Small intestine (tissue), 7 donors: ENCODE measurements at regions not wholly inside any gene's neighbourhood (a gene's known extent, or its start where the extent isn't known, plus 50 kb on each side); places are given as distances from the start of the nearest gene placed in this dataset.
"Not testable (repeated sequence)": the region's sequence is repeated elsewhere in the genome, so short reads cannot be mapped to it uniquely, and the experiment has no call there.

Experiments used
- DNase-seq, 2 donors: peaks; one replicate each; pipeline versions ENCODE4 v3.0.0 to v3.0.0-alpha.2; 2013
- FAIRE-seq: peaks from 2 replicates; lab custom pipeline; 2012; peaks lifted over from hg19 to GRCh38; lab: Jason Lieb, UNC
- H3K27ac ChIP-seq, 3 donors: one replicate each; pipeline ENCODE4 v1.5.1; 2013; ENCODE audit warnings: low read length in 2 of 3, mild to moderate bottlenecking in 2 of 3, control low read depth in 1 of 3, inconsistent platforms in 1 of 3, low read depth in 1 of 3, moderate library complexity in 1 of 3
- H3K27me3 ChIP-seq, 3 donors: one replicate each; pipeline ENCODE4 v1.6.1; 2013; ENCODE audit warnings: low read length in 3 of 3, inconsistent platforms in 1 of 3; ENCODE audit not compliant: control insufficient read depth in 3 of 3, insufficient read depth in 3 of 3
- H3K36me3 ChIP-seq, 3 donors: one replicate each; pipeline ENCODE4 v1.6.1; 2013; ENCODE audit warnings: low read length in 3 of 3, inconsistent platforms in 1 of 3, low read depth in 1 of 3, mild to moderate bottlenecking in 1 of 3, moderate library complexity in 1 of 3; ENCODE audit not compliant: control insufficient read depth in 3 of 3, insufficient read depth in 2 of 3
- H3K4me1 ChIP-seq, 3 donors: one replicate each; pipeline ENCODE4 v1.6.1; 2013; ENCODE audit warnings: low read length in 2 of 3, inconsistent platforms in 1 of 3, low read depth in 1 of 3, mild to moderate bottlenecking in 1 of 3, moderate library complexity in 1 of 3; ENCODE audit not compliant: control insufficient read depth in 3 of 3, insufficient read depth in 2 of 3
- H3K4me3 ChIP-seq, 3 donors: one replicate each; pipeline ENCODE4 v1.5.1; 2013; ENCODE audit warnings: low read length in 3 of 3, control low read depth in 1 of 3, inconsistent platforms in 1 of 3, low read depth in 1 of 3, mild to moderate bottlenecking in 1 of 3, moderate library complexity in 1 of 3
- H3K9me3 ChIP-seq, 2 donors: one replicate each; pipeline ENCODE4 v1.6.1; 2013; ENCODE audit warnings: low read depth in 1 of 2, low read length in 1 of 2; ENCODE audit not compliant: control insufficient read depth in 2 of 2, insufficient read depth in 1 of 2
- WGBS, 3 donors: extraction: QIAGEN DNeasy Blood & Tissue Kit; methylation state at CpG; one replicate each; pipeline ENCODE4 v1.1.7; 2013; 5-methylcytosine and 5-hydroxymethylcytosine counted together
- donor health status: healthy with polysubstance abuse.
- donor health status: control.
- donor health status: control.
- donor health status: Bipolar disorder and iron deficiency.
- donor health status: healthy.

- no peak overlapping the region for H3K27ac ChIP-seq
- WGBS, 3 donors: 92 to 100% (median 97%) methylated on average over 1 of the region's 1 CpG
- DNase-seq (no peak), FAIRE-seq (no peak)
- no peaks in the 10 kb centered on the region for H3K36me3 ChIP-seq
- H3K9me3 ChIP-seq: no peaks in the 10 kb centered on the region
- no peak overlapping the region for H3K4me3 ChIP-seq
- peaks cover 0 to 6% (median 0%) of the 10 kb centered on the region in 3 donors for H3K4me1 ChIP-seq
- H3K27me3 ChIP-seq: no peaks in the 10 kb centered on the region
Measured at GRCh38 chr12:75754141-75754540, 242.7 kb upstream of the KRR1 start.

DNA sequence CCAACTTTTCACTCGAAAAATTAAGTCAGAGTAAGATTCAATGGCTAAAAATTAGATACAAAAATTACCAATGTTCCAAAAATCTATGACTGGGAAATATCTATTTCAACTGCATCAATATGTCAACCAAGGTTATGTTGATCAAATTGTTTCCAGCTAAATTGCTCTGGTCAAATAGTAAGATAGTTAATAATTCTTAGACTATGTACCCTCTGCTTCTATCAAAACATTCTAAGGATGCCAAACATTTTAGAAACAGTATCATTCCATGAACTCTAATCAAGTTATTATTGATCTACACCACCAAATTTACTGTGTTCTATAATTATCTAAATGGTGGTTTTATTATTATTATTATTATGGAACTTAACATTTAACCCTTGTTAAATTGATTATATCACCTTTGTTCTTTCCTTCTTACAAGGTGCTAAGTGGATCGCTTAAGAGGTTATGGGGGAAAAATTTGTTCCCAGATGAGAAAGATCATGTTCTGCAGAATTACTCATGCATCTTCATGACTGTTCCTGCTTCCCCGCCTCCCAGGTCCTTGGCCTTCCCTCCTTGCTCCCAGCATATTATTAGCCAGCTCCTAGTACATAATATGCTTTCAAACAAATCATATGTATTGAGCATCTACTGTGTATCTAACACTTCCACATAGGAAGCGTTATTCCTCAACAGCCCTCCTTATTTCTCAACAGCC is 240.5 kb upstream of the KRR1 start:
- no peaks in the 10 kb centered on the region for H3K27me3 ChIP-seq
- no peak overlapping the region for H3K4me3 ChIP-seq
- peaks cover 0 to 6% (median 0%) of the 10 kb centered on the region in 3 donors for H3K4me1 ChIP-seq
- H3K27ac ChIP-seq: no peak overlapping the region
- no peaks in the 10 kb centered on the region for H3K36me3 ChIP-seq
- H3K9me3 ChIP-seq: no peaks in the 10 kb centered on the region
- FAIRE-seq (no peak), DNase-seq (peak in 1 of 2 donors; percentile 43)
- WGBS, 3 donors: 31 to 63% (median 46%) methylated on average over 4 of the region's 4 CpGs

- Histone ChIP-seq H3K36me3 (no peaks in the 10 kb centered on the region), H3K27ac (peak overlapping the region in 1 of 3 donors; percentile 21), H3K27me3 (no peaks in the 10 kb centered on the region), H3K4me1 (peaks cover 0 to 6% (median 0%) of the 10 kb centered on the region in 3 donors), H3K4me3 (no peak overlapping the region), H3K9me3 (no peaks in the 10 kb centered on the region)
- FAIRE-seq: no peak
- no peak for DNase-seq
- WGBS, 3 donors: 61 to 82% (median 78%) methylated on average over 4 of the region's 4 CpGs
Measured at GRCh38 chr12:75750716-75751306, 239.4 kb upstream of the KRR1 start.

GRCh38 chr12:75748990-75749389 is 237.6 kb upstream of the KRR1 start:
- H3K27ac ChIP-seq, DNase-seq, H3K4me1 ChIP-seq, H3K4me3 ChIP-seq, H3K27me3 ChIP-seq, H3K9me3 ChIP-seq, FAIRE-seq, H3K36me3 ChIP-seq: not testable (repeated sequence)
- WGBS, 3 donors: 92 to 98% (median 95%) methylated on average over 3 of the region's 3 CpGs

GRCh38 chr12:75748136-75748535 is 236.7 kb upstream of the KRR1 start:
- DNase-seq (no peak), FAIRE-seq (no peak)
- H3K27me3 ChIP-seq: no peaks in the 10 kb centered on the region
- H3K4me3 ChIP-seq: no peak overlapping the region
- 77 to 92% (median 88%) methylated on average over 6 of the region's 6 CpGs for WGBS, 3 donors
- H3K9me3 ChIP-seq: no peaks in the 10 kb centered on the region
- H3K4me1 ChIP-seq: no peaks in the 10 kb centered on the region
- no peak overlapping the region for H3K27ac ChIP-seq
- H3K36me3 ChIP-seq: no peaks in the 10 kb centered on the region

DNA sequence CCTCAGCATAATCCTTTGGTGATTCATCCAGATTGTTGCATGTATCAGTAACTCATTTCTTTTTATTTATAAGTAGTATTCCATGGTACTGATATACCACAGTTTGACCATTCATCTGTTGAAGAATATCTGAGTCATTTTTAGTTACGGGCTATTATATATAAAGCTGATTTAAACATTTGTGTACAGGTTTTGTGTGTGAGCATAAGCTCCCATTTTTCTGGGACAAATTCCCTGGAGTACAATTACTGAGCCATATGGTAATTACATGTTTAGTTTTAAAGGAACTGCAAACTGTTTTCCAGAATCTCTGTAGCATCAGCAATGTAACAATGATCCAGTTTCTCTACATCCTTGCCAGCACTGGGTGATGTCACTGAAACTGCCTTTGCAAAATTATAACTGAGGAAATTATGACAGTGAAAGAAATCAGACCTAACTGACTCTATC is 236.2 kb upstream of the KRR1 start:
- 76 to 93% (median 92%) methylated on average over 1 of the region's 1 CpG for WGBS, 3 donors
- H3K36me3 ChIP-seq: no peaks in the 10 kb centered on the region
- H3K27ac ChIP-seq: no peak overlapping the region
- H3K27me3 ChIP-seq: no peaks in the 10 kb centered on the region
- no peaks in the 10 kb centered on the region for H3K4me1 ChIP-seq
- no peak for FAIRE-seq
- no peak overlapping the region for H3K4me3 ChIP-seq
- H3K9me3 ChIP-seq: no peaks in the 10 kb centered on the region
- DNase-seq: no peak

- Histone ChIP-seq H3K27me3 (no peaks in the 10 kb centered on the region), H3K27ac (no peak overlapping the region), H3K9me3 (no peaks in the 10 kb centered on the region), H3K4me1 (no peaks in the 10 kb centered on the region), H3K36me3 (no peaks in the 10 kb centered on the region), H3K4me3 (no peak overlapping the region)
- FAIRE-seq (no peak), DNase-seq (no peak)
- 90 to 91% (median 90%) methylated on average over 4 of the region's 4 CpGs for WGBS, 3 donors
Measured at GRCh38 chr12:75746621-75747020, 235.2 kb upstream of the KRR1 start.

DNA sequence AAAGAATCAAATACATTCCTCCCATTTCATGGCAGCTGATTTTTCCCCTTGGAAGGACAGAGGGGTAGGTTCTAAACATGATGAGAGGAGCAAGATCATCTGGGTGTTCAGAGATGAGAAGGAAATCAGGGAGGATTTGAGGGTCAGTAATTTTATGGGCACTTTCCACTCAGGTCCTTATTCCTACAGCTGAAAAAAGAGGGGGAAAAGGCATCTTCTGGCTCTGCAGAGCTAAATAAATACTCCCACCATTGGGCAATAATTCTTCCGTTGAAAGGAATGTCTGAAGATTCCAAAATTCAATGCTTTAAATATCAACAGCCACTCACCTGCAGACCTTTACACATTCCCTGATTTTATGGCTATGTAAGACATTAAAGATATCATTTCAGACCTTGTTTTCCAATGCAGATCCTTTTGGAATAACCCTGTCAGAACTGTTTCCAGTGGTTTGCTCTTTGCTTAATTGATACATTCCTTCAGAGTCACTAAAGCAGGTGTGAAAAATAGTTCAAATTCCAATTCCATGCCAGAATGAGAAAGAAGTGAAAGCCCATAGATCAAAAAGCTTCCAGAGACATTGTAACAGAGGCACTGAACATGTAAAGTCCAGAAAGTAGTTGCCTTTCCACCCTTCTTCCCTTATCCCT is 233.3 kb upstream of the KRR1 start:
- 25 to 65% (median 33%) methylated on average over 1 of the region's 1 CpG for WGBS, 3 donors
- H3K4me1 ChIP-seq: no peaks in the 10 kb centered on the region
- H3K36me3 ChIP-seq: no peaks in the 10 kb centered on the region
- no peaks in the 10 kb centered on the region for H3K27me3 ChIP-seq
- no peak for DNase-seq
- no peak overlapping the region for H3K4me3 ChIP-seq
- no peak overlapping the region for H3K27ac ChIP-seq
- no peaks in the 10 kb centered on the region for H3K9me3 ChIP-seq
- FAIRE-seq: no peak
